PFSK-1 (cell line): ENCODE measurements at regions not wholly inside any gene's neighbourhood (a gene's known extent, or its start where the extent isn't known, plus 50 kb on each side); places are given as distances from the start of the nearest gene placed in this dataset.

ENCODE experiments used
- FOXP2 ChIP-seq: optimal IDR thresholded peaks from 2 replicates; pipeline ENCODE3; 2011; ENCODE audit warnings: borderline replicate concordance, control low read depth, inconsistent platforms; ENCODE audit not compliant: insufficient read depth; ENCODE audit errors: extremely low read length, extremely low read depth
- POLR2AphosphoS5 ChIP-seq: IDR thresholded peaks from 2 replicates; pipeline ENCODE4 v1.6.1; 2012; ENCODE audit warnings: low read depth, mild to moderate bottlenecking, control low read depth, low read length, moderate library complexity
- SIN3A ChIP-seq: IDR thresholded peaks from 2 replicates; pipeline ENCODE4 v1.6.1; 2012; ENCODE audit warnings: mild to moderate bottlenecking, low read length, moderate library complexity, borderline replicate concordance; ENCODE audit not compliant: insufficient read depth
- TAF1 ChIP-seq: IDR thresholded peaks from 2 replicates; pipeline ENCODE4 v1.6.1; 2012; ENCODE audit warnings: low read length, control low read depth, borderline replicate concordance; ENCODE audit not compliant: insufficient read depth
- TF ChIP-seq, protein P1 (sequence below), 2 experiments: IDR thresholded peaks; 2 replicates each; pipeline versions ENCODE4 v1.6.1 to v1.8.0; 2011 to 2012; ENCODE audit warnings: low read depth in 2 of 2, low read length in 2 of 2, control low read depth in 1 of 2, inconsistent platforms in 1 of 2, mild to moderate bottlenecking in 1 of 2, moderate library complexity in 1 of 2; ENCODE audit not compliant: insufficient read depth in 1 of 2

DNA sequence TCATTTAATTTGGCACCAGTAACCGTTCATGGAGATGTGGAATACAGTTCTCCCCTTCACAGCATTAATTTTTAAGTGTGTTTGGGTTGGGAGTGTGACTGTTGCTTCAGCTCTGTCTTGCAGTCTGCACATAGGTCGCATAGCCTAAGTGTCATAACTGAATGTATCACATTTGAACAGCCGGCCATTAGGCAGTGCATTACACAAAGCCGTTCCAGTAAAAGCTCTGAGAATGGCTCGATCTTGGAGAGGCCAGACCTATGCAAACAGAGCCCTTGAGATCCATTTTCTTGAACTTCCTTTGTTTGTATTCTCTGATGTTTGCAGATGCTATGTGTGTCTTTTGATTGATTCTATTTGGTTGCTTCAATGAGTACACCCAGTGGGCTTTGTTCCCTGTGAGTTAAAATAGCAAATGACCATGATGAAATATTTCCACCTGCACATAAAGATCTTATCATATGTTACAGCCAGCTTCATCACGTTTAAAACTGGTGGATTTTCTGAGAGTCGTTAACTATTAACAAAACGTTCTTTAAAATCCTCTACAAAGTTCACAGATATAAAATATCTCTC lies 1104.9 kb upstream of the SLC10A2 start:
- TF ChIP-seq POLR2AphosphoS5 (no peak), SIN3A (no peak), TAF1 (no peak)

DNA sequence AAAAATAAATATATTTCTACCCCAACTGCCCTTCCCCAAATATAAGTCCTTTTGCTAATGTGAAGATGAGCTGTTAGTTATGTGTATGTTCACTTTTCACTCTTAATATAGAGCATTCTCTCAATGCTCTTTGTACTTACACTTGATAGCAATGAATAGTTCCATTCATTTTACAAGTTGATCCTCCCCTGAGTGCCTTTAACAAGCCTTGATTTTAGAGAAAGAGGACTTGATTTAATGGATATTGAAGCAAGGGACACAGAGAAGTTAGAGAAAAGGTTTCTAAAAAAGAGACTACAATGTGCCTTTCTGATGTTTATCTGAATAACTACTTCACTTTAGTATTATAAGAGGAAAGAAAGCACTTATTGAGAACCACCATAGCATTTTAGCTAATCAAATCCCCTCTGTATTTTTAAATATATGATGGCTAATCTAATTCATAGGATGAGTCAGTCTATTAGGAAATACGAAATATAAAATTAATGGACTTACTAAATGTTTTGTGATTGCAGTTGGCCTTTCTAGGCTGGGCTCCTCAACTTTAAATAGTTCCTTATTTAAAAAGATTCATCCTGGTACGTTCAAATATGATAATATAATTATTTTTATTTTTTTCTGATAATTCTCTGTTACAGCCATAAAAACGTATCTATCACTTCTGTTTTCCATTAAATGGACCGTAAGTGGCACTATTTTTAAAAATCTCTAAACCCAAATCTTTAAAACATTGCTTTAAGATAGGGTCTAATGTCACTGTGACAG lies 1097.8 kb upstream of the SLC10A2 start:
- TF ChIP-seq, protein P1, sequence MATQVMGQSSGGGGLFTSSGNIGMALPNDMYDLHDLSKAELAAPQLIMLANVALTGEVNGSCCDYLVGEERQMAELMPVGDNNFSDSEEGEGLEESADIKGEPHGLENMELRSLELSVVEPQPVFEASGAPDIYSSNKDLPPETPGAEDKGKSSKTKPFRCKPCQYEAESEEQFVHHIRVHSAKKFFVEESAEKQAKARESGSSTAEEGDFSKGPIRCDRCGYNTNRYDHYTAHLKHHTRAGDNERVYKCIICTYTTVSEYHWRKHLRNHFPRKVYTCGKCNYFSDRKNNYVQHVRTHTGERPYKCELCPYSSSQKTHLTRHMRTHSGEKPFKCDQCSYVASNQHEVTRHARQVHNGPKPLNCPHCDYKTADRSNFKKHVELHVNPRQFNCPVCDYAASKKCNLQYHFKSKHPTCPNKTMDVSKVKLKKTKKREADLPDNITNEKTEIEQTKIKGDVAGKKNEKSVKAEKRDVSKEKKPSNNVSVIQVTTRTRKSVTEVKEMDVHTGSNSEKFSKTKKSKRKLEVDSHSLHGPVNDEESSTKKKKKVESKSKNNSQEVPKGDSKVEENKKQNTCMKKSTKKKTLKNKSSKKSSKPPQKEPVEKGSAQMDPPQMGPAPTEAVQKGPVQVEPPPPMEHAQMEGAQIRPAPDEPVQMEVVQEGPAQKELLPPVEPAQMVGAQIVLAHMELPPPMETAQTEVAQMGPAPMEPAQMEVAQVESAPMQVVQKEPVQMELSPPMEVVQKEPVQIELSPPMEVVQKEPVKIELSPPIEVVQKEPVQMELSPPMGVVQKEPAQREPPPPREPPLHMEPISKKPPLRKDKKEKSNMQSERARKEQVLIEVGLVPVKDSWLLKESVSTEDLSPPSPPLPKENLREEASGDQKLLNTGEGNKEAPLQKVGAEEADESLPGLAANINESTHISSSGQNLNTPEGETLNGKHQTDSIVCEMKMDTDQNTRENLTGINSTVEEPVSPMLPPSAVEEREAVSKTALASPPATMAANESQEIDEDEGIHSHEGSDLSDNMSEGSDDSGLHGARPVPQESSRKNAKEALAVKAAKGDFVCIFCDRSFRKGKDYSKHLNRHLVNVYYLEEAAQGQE (IDR thresholded peaks at IDR 0.05; ENCODE audit: insufficient read depth in 1 of 2, low read depth in 2 of 2, low read length in 2 of 2) = no peak
- TF ChIP-seq FOXP2 = no peak
- TF ChIP-seq TAF1 = no peak
- TF ChIP-seq SIN3A = no peak
- TF ChIP-seq POLR2AphosphoS5 = no peak

DNA sequence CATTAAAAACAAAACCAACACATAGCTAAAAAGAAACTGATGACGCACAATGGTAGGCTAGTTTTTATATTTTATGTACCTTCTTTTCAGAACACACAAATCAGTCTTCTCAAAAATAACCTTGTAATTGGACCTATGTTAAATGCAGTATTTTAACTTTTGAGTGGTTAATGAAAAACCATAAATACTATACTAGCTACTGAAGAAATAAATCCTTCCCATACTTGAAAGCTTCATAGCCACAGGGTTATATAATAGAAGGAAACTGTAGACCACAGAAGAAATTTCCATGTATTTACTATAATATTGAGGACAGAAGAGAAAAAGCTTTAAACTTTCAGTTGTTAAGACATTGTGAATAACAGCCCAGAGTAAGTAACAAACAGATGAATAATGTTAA lies 1094.3 kb upstream of the SLC10A2 start:
- TF ChIP-seq TAF1 = no peak
- no peak for TF ChIP-seq FOXP2
- TF ChIP-seq POLR2AphosphoS5 = no peak
- TF ChIP-seq, protein P1 (IDR thresholded peaks at IDR 0.05; ENCODE audit: insufficient read depth in 1 of 2, low read depth in 2 of 2, low read length in 2 of 2) = no peak
- no peak for TF ChIP-seq SIN3A

DNA sequence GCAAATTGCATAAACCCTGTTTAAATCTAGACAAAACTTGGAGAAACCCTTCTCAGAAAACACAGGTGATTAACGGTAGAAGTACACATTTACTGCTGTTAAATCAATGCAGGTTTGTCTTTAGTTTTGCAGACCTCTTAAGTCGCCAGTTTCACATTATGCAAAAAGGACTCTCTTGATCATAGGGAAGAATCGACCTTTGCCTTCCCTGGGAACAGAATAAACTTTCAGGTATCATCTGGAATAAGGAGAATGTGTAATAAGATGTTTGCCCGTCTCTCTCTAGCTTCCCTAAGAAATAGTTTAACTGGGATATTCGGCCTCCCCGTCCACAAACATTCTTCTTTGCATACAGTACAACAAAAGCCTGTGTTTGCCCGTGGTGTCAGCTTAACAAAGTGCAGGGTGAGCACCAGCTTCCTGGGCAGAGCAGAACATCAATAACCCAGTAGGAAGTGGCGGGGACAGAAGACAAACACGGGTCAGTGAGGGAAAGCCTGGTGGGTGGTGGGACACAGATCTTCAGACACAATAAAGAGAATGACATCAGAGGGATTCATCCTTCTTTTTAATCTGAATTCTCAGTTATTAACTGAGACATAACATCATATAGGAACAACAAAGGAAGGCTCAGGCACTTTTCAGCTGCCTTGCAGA lies 1077.7 kb upstream of the SLC10A2 start:
- TF ChIP-seq TAF1 (no peak), SIN3A (no peak), POLR2AphosphoS5 (no peak), FOXP2 (no peak)
- TF ChIP-seq, protein P1 (IDR thresholded peaks at IDR 0.05; ENCODE audit: insufficient read depth in 1 of 2, low read depth in 2 of 2, low read length in 2 of 2) = no peak

DNA sequence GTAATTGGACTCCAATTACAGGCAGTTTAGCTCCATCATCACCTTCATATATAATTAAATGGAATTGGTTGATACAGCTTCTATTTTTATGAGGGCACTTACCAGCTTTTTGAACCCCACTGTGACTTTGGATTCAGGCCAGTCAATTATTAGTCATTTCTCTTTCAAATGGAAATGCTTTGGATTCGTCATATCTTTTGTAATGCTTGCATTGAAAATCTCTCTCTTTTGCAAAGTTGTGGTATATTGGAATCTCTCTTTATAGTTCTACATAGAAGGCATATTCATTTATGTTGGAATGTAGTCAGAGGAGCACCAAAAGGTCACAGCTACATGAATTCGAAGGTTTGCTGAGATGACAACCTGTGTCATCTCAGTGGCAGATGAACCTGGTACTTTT lies 1074.3 kb upstream of the SLC10A2 start:
- TF ChIP-seq, protein P1 (IDR thresholded peaks at IDR 0.05; ENCODE audit: insufficient read depth in 1 of 2, low read depth in 2 of 2, low read length in 2 of 2) = no peak
- no peak for TF ChIP-seq FOXP2
- no peak for TF ChIP-seq TAF1
- no peak for TF ChIP-seq SIN3A
